Activated T-cell treated with anti-CD3 and anti-CD28 coated beads for 1 hour (primary cell): ENCODE measurements at regions not wholly inside any gene's neighbourhood (a gene's known extent, or its start where the extent isn't known, plus 50 kb on each side); places are given as distances from the start of the nearest gene placed in this dataset.
"Not testable (repeated sequence)": the region's sequence is repeated elsewhere in the genome, so short reads cannot be mapped to it uniquely, and the experiment has no call there.

ENCODE experiments used
- DNase-seq: peaks from one replicate; pipeline ENCODE4 v3.0.0-alpha.2; 2020; ENCODE audit warnings: low read depth

DNA sequence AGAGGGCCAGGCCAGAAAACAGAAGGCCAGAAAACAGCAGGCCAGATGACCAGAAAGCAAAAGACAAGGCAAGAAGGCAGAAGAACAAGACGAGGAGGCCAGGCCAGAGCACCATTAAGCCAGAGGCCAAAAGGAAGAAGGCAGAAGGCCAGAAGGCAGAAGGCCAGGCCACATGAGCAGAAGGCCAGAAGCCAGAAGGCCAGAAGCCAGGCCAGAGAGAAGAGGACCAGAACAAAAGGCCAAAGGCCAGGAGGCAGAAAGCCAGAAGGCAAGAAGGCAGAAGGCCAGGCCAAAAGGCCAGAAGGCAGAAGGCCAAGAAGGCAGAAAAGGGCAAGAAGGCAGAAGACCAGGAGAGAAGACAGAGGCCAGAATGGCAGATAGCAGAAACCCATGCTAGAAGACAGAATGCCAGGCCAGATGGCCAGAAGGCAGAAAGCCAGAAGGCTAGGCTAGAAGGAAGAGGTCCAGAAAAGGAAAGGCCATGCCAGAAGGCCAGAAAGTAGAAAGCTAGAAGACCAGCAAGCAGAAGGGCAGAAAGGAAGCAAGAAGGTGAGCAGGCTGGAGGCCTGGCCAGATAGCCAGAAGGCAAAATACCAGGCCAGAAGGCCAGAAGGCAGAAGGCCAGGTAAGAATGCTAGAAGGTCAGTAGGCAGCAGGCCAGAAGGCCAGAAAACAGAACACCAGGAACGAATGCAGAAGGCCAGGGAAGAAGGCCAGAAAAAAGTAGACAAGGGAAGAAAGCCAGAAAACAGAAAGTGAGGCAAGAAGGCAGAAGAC is 187.6 kb downstream of the TUBA3C start:
- no peak for DNase-seq

- no peak for DNase-seq
These were observed 188.8 kb downstream of the TUBA3C start for GRCh38 chr13:18992791-18993190.

- DNase-seq = no peak
These were observed 190.6 kb downstream of the TUBA3C start for GRCh38 chr13:18991060-18991459.

- no peak for DNase-seq
These were observed 203.2 kb downstream of the TUBA3C start for GRCh38 chr13:18978447-18978846.

GRCh38 chr13:18977857-18978256 is 203.8 kb downstream of the TUBA3C start:
- no peak for DNase-seq

DNA sequence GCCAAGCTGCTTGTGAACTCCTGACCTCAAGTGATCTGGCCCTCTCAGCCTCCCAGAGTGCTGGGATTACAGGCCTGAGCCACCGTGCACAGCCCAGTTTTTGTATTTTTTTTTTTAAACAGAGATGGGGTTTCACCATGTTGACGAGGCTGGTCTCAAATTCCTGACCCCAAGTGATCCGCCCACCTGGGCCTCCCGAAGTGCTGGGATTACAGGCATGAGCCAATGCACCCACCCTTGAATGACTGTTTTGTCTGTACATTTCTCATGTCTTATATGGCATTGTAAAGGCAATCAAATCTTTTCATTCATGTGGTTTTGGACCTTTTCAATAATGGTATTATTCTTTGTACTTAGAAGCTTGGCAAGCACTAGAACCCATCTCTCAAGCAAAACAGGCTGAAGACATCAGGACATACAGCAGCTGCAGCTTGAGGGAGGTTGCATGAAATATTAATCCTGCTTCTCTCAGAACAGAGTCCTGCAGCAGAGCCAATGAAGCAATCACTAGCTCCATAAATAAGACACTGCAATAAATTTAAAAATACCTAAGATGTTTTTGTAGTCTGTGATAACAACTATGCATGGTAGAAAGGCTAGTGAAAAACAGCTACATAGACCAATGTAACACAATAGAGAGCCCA is 209.9 kb downstream of the TUBA3C start:
- DNase-seq = no peak

- DNase-seq = no peak
These were observed 216.2 kb downstream of the TUBA3C start for GRCh38 chr13:18965347-18965855.

DNA sequence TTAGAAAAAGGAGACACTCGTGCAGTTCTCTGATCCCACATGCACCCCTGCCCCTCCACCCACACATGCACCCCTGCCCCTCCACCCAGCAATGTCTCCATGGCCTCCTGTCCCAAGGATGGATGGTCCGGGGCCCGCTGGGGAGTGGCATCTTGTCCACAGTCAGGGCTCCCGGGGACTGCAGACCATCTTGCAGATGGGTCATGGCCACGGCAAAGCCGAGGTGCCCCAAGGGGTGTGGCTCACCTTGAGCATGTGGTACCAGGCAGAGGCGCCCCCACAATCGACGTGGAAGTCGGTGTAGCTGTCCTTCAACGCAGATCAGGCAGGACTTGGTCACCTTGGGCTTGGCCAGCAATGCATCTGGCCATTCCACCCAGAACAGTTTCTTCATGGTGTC is 216.7 kb downstream of the TUBA3C start:
- DNase-seq = no peak

DNA sequence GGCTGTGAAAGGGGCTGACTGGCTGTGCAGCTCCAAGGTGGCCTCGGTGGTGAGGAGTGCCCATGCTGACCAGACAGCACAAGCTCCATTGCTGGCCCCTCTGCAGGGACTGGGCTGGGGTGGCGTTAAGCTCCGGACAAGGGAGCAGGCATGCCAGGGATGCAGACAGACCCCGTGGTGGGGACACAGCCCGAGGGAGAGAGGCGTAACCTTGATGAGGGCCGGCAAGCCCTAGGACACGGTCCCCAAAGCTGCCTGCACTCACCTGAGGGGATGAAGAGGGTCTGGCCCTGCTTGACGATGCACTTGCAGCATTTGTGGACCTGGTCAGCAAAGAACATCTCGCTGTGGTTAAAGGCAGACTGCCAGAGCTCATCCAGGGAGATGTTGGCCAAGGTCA is 217.9 kb downstream of the TUBA3C start:
- not testable (repeated sequence) for DNase-seq

DNA sequence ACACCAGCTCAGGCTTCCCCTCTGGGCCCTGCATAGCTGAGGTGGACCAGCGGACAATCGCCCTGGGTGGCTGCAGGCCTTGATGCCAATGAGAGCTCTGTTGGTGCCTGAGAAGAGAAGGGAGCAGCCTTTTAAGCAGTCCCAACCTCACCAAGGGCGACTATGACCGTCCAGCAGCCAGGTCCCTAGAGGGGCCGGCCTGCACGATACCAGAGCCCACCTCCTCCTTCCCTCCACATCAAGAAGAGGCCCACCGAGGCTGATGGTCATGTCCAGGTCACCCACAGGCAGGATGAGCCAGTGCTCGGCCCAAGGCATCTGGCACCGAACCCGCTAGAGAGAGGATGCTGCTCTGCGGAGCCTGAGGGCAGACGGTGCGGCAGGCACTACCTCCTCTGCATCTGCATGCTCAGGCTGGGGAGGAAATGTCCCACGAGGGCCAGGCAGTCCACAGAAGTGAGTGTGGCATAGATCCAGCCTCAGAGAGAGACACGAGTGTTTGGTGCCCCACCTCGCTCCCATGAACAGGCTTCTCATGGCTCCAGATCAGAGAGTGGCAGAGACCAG is 219.4 kb downstream of the TUBA3C start:
- no peak for DNase-seq

- DNase-seq = no peak
These were observed 220.1 kb downstream of the TUBA3C start for GRCh38 chr13:18961383-18962117.

DNA sequence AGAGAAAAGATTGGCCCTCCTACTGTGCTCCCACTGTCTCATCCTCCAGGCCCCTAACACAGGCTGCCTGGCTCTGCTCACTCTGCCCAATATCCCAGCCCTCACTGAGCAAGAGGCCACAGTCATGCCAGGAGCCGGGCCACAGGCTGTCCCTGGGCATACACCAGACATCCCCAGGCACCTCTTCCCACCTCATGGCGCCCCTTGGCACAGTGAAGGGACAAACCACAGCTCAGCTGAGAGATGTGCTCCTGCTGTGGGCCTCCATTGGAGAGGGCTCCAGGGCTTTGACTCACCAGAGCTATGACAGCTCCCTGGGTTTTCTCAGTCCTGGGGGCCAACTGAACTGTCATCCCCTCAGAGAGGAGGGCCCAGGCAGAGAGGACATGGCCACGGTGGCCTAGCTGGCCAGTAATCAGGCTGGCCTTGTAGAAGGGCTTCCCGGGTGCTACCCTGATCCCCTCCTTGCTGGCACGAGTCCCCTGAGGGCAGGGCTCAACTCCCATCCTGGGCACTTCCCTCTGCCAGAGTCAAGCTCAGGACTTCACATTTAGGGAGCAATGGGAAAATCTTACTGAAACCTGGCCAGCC is 220.9 kb downstream of the TUBA3C start:
- no peak for DNase-seq

GRCh38 chr13:18959996-18960395 is 221.6 kb downstream of the TUBA3C start:
- DNase-seq = no peak

GRCh38 chr13:18959229-18959628 is 222.4 kb downstream of the TUBA3C start:
- DNase-seq = no peak

DNA sequence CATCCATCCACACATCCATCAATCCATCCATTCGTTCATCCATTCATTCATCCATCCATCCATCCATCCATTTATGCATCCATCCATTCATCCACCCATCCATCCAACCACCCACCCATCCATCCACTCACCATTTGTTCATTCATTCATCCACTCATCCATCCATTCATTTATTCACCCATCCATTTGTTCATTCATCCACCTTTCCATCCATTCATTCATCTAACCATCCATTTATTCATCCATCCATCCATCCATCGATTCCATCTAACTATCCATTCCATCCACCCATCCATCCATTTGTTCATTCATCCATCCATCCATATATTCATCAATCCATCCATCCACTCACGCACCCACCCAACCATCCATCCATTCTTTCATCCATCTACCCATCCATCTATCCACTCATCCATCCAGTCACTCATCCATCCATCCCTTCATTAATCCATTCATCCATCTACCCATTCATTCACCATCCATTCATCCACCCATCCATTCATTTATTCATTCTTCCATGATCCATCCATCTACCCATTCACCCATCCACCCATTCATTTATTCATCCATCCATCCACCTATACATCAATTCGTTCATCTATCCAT is 225.0 kb downstream of the TUBA3C start:
- no peak for DNase-seq

DNA sequence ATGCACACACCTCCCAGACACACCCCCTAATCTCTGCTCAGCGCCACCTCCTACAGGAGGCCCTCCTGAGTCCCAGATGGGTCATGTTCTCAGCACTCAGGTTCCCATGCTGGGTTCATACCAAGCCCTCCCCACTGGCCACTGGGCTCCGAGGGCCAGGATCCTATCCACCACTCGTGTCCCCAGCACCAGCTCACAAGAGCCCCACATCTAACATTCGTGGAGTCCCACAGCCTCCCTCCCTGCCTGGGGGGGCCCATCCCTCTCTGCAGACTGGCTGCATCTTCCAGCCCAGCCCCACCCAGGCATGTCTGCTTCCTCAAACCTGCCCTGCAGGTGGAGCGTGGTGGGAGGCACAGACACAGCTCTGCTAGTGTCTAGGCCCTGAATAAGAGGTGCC is 227.4 kb downstream of the TUBA3C start:
- DNase-seq = no peak

DNA sequence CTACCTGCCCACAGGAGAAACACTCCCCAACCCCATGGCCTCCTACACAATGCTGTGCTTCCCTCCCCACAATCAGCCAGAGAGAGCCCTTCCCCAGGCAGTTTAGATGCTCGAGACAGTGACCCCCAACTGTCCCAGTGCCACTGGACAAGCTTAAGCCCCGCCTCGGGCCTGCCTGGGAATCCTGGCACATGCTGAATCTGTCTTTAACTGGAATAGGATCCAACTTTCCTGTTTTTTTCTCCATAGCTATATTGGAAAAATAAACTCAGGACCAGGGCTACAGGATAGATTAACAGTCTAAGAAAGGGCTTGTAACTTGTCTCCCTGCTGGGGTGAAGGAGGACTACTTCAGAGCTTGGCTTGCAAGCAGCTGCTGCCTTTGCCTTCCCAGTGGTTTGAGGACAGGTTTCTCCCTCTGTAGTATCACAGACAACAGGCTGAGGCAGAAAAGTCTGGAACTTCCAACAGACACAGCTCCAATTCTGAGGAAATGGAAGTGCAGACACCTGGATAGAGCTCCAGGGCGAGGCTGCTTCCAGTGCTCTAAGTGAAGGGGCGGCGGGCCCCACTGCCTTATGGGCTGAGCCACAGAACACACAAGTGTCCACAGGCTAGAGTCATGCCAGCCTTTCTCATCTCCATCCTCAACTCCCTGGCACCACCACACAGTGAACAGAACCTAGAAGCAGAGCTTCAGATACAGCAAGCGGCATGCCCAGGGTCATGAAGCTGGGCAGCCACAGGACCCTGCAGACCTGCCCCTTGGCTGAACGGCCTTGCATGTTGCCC is 228.3 kb downstream of the TUBA3C start:
- DNase-seq = no peak

GRCh38 chr13:18952225-18953016 is 229.2 kb downstream of the TUBA3C start:
- no peak for DNase-seq

GRCh38 chr13:18951412-18951811 is 230.2 kb downstream of the TUBA3C start:
- no peak for DNase-seq

DNA sequence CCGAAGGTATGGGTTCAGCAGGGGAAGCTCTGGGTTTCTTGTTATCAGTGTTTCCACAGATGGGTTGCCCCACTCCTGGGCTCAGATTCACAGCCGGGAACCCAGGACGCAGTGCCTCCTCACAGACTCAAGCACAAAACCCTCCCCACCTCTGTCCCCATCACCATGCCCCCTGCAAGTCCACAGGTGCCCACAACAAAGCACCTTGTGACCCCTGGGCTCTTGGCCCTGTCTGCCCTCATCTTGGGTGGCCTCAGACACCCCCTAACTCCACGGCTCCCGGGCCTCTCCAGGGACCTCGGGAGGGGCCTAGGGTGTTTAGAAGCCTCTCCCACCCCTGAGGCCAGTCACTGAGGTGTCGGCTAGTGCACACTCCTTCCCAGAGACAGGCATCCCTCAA is 231.7 kb downstream of the TUBA3C start:
- DNase-seq = no peak
